Parathyroid adenoma (tissue), 2 donors: ENCODE measurements at regions not wholly inside any gene's neighbourhood (a gene's known extent, or its start where the extent isn't known, plus 50 kb on each side); places are given as distances from the start of the nearest gene placed in this dataset.

Experiments
- H2AFZ ChIP-seq: fragments of 300-600 bp; sonication (generic); one replicate; pipeline ENCODE4 v1.7.0; 2017; ENCODE audit warnings: antibody characterized with exemption, mild to moderate bottlenecking
- H3K27ac ChIP-seq: fragments of 300-600 bp; sonication (generic); one replicate; pipeline ENCODE4 v1.7.0; 2017
- H3K27me3 ChIP-seq: fragments of 300-600 bp; sonication (generic); one replicate; pipeline ENCODE4 v1.7.0; 2017; ENCODE audit warnings: low read length; ENCODE audit not compliant: control insufficient read depth, insufficient read depth
- H3K36me3 ChIP-seq: fragments of 300-600 bp; sonication (generic); one replicate; pipeline ENCODE4 v1.7.0; 2017; ENCODE audit warnings: low read length; ENCODE audit not compliant: control insufficient read depth, insufficient read depth
- H3K4me1 ChIP-seq: fragments of 300-600 bp; sonication (generic); one replicate; pipeline ENCODE4 v1.7.0; 2017; ENCODE audit warnings: control low read depth
- H3K4me2 ChIP-seq: fragments of 300-600 bp; sonication (generic); one replicate; pipeline ENCODE4 v1.7.0; 2017; ENCODE audit warnings: low read length
- H3K4me3 ChIP-seq: fragments of 300-600 bp; sonication (generic); one replicate; pipeline ENCODE4 v1.7.0; 2017; ENCODE audit warnings: low read depth, low read length
- H3K79me2 ChIP-seq: fragments of 300-600 bp; sonication (generic); one replicate; pipeline ENCODE4 v1.7.0; 2017; ENCODE audit warnings: control low read depth
- H3K9ac ChIP-seq: fragments of 300-600 bp; sonication (generic); one replicate; pipeline ENCODE4 v1.7.0; 2017; ENCODE audit warnings: mild to moderate bottlenecking
- H3K9me3 ChIP-seq: fragments of 300-600 bp; sonication (generic); one replicate; pipeline ENCODE4 v1.7.0; 2017; ENCODE audit warnings: low read length; ENCODE audit not compliant: control insufficient read depth
- CTCF ChIP-seq: fragments of 300-600 bp; sonication (generic); IDR thresholded peaks from one replicate; pipeline ENCODE4 v1.7.0; 2017; ENCODE audit warnings: antibody characterized with exemption, mild to moderate bottlenecking
- donor health status: primary hyperparathyroidism.

- Histone ChIP-seq H3K9ac (no peak overlapping the region), H3K4me2 (no peak overlapping the region), H3K27ac (no peak overlapping the region), H2AFZ (no peak overlapping the region), H3K4me1 (no peaks in the 10 kb centered on the region), H3K9me3 (no peaks in the 10 kb centered on the region), H3K79me2 (no peaks in the 10 kb centered on the region), H3K27me3 (no peaks in the 10 kb centered on the region), H3K36me3 (no peaks in the 10 kb centered on the region), H3K4me3 (no peak overlapping the region)
- TF ChIP-seq CTCF: no peak
Measured at GRCh38 chr18:54689319-54689718, 98.3 kb downstream of the DYNAP start.

- Histone ChIP-seq H2AFZ (no peak overlapping the region), H3K4me2 (no peak overlapping the region)
- no peak for TF ChIP-seq CTCF
Measured at GRCh38 chr18:54690198-54690597, 99.2 kb downstream of the DYNAP start.

GRCh38 chr18:54692463-54692862 is 101.4 kb downstream of the DYNAP start:
- no peak overlapping the region for H3K27ac ChIP-seq
- no peaks in the 10 kb centered on the region for H3K36me3 ChIP-seq
- H2AFZ ChIP-seq: no peak overlapping the region
- H3K27me3 ChIP-seq: no peaks in the 10 kb centered on the region
- H3K79me2 ChIP-seq: no peaks in the 10 kb centered on the region
- H3K9me3 ChIP-seq: no peaks in the 10 kb centered on the region
- TF ChIP-seq CTCF: no peak
- H3K9ac ChIP-seq: no peak overlapping the region
- H3K4me1 ChIP-seq: no peaks in the 10 kb centered on the region
- H3K4me3 ChIP-seq: no peak overlapping the region
- H3K4me2 ChIP-seq: no peak overlapping the region

More at GRCh38 chr18:54690198-54690597, 99.2 kb downstream of the DYNAP start:
- Histone ChIP-seq H3K9ac (no peak overlapping the region), H3K4me3 (no peak overlapping the region), H3K4me1 (no peaks in the 10 kb centered on the region), H3K36me3 (no peaks in the 10 kb centered on the region), H3K27me3 (no peaks in the 10 kb centered on the region), H3K27ac (no peak overlapping the region), H3K9me3 (no peaks in the 10 kb centered on the region), H3K79me2 (no peaks in the 10 kb centered on the region)

DNA sequence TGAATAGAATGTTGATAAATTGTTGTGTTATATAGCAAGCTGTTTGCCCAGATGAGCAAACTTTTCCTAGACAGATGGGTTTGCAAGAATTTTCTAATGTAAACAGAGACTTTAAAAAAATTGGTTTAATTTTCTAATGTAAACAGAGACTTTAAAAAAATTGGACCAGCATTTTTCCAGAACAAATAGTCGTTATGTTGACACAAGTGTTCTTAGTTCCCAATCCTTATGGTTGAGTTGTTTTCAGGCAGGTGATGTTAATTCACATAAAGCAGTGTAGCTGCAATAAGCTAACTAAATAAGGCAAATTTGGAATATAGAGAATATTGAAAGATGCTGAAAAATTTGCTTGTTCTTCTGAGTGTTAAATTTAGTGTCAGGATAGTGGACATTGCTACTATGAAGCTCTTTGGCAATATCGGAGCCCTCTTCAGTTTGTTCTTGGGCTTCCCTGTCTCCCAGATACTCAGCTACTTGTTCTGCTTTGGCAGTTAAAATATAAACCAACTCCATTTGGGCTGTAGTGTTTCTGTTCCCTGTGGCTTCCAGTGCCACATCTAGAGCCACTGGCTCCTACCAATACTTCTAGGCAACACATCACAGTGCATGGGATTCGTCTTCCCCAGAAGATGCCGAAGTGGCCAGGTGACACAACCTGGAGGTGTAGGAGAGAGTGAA is 105.7 kb downstream of the DYNAP start:
- H3K27me3 ChIP-seq: no peaks in the 10 kb centered on the region
- H2AFZ ChIP-seq: no peak overlapping the region
- no peak overlapping the region for H3K9ac ChIP-seq
- no peak for TF ChIP-seq CTCF
- no peak overlapping the region for H3K4me2 ChIP-seq
- no peaks in the 10 kb centered on the region for H3K79me2 ChIP-seq
- H3K4me3 ChIP-seq: no peak overlapping the region
- H3K27ac ChIP-seq: no peak overlapping the region
- H3K4me1 ChIP-seq: no peaks in the 10 kb centered on the region
- no peaks in the 10 kb centered on the region for H3K9me3 ChIP-seq
- no peaks in the 10 kb centered on the region for H3K36me3 ChIP-seq

- no peak overlapping the region for H2AFZ ChIP-seq
- no peak overlapping the region for H3K4me2 ChIP-seq
- TF ChIP-seq CTCF: no peak
- no peak overlapping the region for H3K4me3 ChIP-seq
- H3K79me2 ChIP-seq: no peaks in the 10 kb centered on the region
- no peaks in the 10 kb centered on the region for H3K4me1 ChIP-seq
- H3K27me3 ChIP-seq: no peaks in the 10 kb centered on the region
- H3K9ac ChIP-seq: no peak overlapping the region
- no peaks in the 10 kb centered on the region for H3K36me3 ChIP-seq
- no peak overlapping the region for H3K27ac ChIP-seq
- no peaks in the 10 kb centered on the region for H3K9me3 ChIP-seq
Measured at GRCh38 chr18:54700580-54700979, 109.5 kb downstream of the DYNAP start.
